ENCODE measurements at regions not wholly inside any gene's neighbourhood (a gene's known extent, or its start where the extent isn't known, plus 50 kb on each side); places are given as distances from the start of the nearest gene placed in this dataset.

GRCh38 chr3:139216958-139217357 is 126.9 kb upstream of the MRPS22 start:
- Histone ChIP-seq H3K4me3 (no peak overlapping the region), H3K36me3 (no peaks in the 10 kb centered on the region), H3K27me3 (no peaks in the 10 kb centered on the region), H3K4me1 (no peaks in the 10 kb centered on the region), H3K9me3 (no peaks in the 10 kb centered on the region), H3K27ac (no peak overlapping the region)
- DNase-seq (no peak), ATAC-seq (ENCODE audit: low FRiP score in 2 of 2) (no peak)
- TF ChIP-seq POLR2A (IDR thresholded peaks at IDR 0.05) (no peak), POLR2AphosphoS5 (IDR thresholded peaks at IDR 0.05) (no peak), EP300 (IDR thresholded peaks at IDR 0.05) (no peak)
- TF ChIP-seq, protein P1, sequence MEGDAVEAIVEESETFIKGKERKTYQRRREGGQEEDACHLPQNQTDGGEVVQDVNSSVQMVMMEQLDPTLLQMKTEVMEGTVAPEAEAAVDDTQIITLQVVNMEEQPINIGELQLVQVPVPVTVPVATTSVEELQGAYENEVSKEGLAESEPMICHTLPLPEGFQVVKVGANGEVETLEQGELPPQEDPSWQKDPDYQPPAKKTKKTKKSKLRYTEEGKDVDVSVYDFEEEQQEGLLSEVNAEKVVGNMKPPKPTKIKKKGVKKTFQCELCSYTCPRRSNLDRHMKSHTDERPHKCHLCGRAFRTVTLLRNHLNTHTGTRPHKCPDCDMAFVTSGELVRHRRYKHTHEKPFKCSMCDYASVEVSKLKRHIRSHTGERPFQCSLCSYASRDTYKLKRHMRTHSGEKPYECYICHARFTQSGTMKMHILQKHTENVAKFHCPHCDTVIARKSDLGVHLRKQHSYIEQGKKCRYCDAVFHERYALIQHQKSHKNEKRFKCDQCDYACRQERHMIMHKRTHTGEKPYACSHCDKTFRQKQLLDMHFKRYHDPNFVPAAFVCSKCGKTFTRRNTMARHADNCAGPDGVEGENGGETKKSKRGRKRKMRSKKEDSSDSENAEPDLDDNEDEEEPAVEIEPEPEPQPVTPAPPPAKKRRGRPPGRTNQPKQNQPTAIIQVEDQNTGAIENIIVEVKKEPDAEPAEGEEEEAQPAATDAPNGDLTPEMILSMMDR (IDR thresholded peaks at IDR 0.05), result no peak

DNA sequence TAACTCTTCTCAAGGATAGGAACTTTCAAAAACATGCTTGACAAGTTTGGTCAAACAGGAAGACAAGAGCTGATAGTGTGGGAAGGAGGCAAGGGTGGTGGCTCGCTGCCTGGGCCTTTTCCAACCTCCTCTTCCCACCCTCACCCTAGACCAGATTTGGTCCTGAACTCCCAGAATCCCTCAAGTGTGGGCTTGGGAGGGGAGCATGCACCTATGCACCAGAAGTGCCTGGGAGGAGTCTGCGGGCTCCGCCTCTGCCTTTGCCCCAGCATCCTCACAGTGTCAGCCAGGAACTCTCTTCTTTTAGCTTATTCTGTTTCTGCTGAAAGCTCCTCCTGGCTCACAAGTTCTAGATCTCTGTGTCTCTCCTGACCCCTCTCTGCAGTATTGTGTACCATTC is 126.2 kb upstream of the MRPS22 start:
- no peaks in the 10 kb centered on the region for H3K4me1 ChIP-seq
- H3K9me3 ChIP-seq, result no peaks in the 10 kb centered on the region
- WGBS, 2 donors, result 75 to 83% methylated on average over 3 of the region's 3 CpGs
- no peak overlapping the region for H3K27ac ChIP-seq
- TF ChIP-seq POLR2A (IDR thresholded peaks at IDR 0.05) (no peak), EP300 (IDR thresholded peaks at IDR 0.05) (no peak)
- TF ChIP-seq, protein P1 (IDR thresholded peaks at IDR 0.05), result no peak
- no peak overlapping the region for H3K4me3 ChIP-seq
- no peaks in the 10 kb centered on the region for H3K36me3 ChIP-seq
- DNase-seq (no peak), ATAC-seq (ENCODE audit: low FRiP score in 2 of 2) (no peak)
- H3K27me3 ChIP-seq, result no peaks in the 10 kb centered on the region

- Histone ChIP-seq H3K4me1 (no peaks in the 10 kb centered on the region), H3K27me3 (no peaks in the 10 kb centered on the region), H3K4me3 (no peak overlapping the region), H3K36me3 (no peaks in the 10 kb centered on the region), H3K9me3 (no peaks in the 10 kb centered on the region), H3K27ac (no peak overlapping the region)
- TF ChIP-seq POLR2A (IDR thresholded peaks at IDR 0.05) (no peak), EP300 (IDR thresholded peaks at IDR 0.05) (no peak)
- ATAC-seq (ENCODE audit: low FRiP score in 2 of 2) (no peak), DNase-seq (no peak)
- 81 to 90% methylated on average over 2 of the region's 2 CpGs for WGBS, 2 donors
These were observed 125.8 kb upstream of the MRPS22 start for GRCh38 chr3:139218046-139218445.

DNA sequence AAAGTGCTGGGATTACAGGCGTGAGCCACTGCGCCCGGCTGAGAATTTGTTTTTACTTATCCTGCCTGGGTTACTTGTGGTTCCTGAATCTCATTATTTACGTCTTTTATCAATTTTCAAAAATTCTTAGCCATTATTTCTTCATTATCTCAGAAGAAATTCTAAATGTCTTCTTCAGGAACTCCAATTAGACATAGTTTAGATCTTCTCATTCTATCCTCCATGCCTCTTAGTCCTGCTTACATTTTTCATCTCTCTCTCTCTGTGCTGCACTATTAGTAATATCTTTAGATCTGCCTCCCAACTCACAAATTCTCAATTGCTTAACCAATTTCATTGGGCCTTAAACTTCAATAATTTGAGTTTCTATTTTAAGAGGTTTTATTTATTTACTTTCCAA is 124.4 kb upstream of the MRPS22 start:
- no peaks in the 10 kb centered on the region for H3K9me3 ChIP-seq
- TF ChIP-seq EP300 (IDR thresholded peaks at IDR 0.05), result no peak
- TF ChIP-seq, protein P1 (IDR thresholded peaks at IDR 0.05), result no peak
- no peak overlapping the region for H3K4me3 ChIP-seq
- WGBS, 2 donors, result 95 to 96% methylated on average over 4 of the region's 4 CpGs
- no peaks in the 10 kb centered on the region for H3K36me3 ChIP-seq
- no peaks in the 10 kb centered on the region for H3K4me1 ChIP-seq
- ATAC-seq (ENCODE audit: low FRiP score in 2 of 2), result no peak
- DNase-seq, result no peak
- H3K27me3 ChIP-seq, result no peaks in the 10 kb centered on the region
- no peak overlapping the region for H3K27ac ChIP-seq

- Histone ChIP-seq H3K4me1 (no peaks in the 10 kb centered on the region), H3K36me3 (no peaks in the 10 kb centered on the region), H3K4me3 (no peak overlapping the region), H3K27me3 (no peaks in the 10 kb centered on the region), H3K27ac (no peak overlapping the region), H3K9me3 (no peaks in the 10 kb centered on the region)
- DNase-seq (no peak), ATAC-seq (ENCODE audit: low FRiP score in 2 of 2) (no peak)
- WGBS, 2 donors, result 73 to 85% methylated on average over 7 to 8 of the region's 8 CpGs
- no peak for TF ChIP-seq POLR2AphosphoS5 (IDR thresholded peaks at IDR 0.05)
- TF ChIP-seq EP300 (IDR thresholded peaks at IDR 0.05), result no peak
- TF ChIP-seq, protein P1 (IDR thresholded peaks at IDR 0.05), result no peak
- no peak for TF ChIP-seq POLR2A (IDR thresholded peaks at IDR 0.05)
These were observed 121.6 kb upstream of the MRPS22 start for GRCh38 chr3:139222100-139222657.

All from upper lobe of left lung (tissue), 6 donors.